T-cell (primary cell): ENCODE measurements at regions not wholly inside any gene's neighbourhood (a gene's known extent, or its start where the extent isn't known, plus 50 kb on each side); places are given as distances from the start of the nearest gene placed in this dataset.

Source experiments
- ATAC-seq, 4 experiments: fragments of 200-7000 bp in 3 of 4; fragments of 150-1000 bp in 1 of 4; cut with Tn5 transposase; replicated peaks in 1 of 4; 1 replicate in 3 of 4; 2 replicates in 1 of 4; pipeline ENCODE4 v1.10.0; 2021; ENCODE audit warnings: moderate library complexity in 3 of 4, mild to moderate bottlenecking in 2 of 4, moderate number of reproducible peaks in 1 of 4
- CTCF ChIA-PET, 2 donors: fragments of 300-600 bp; sonication (Branson Sonifier 250); formaldehyde crosslinking; loops; one replicate each; lab custom pipeline; 2022; ENCODE audit warnings: antibody characterized with exemption in 2 of 2; lab: Charles Lee
- POLR2A ChIA-PET, 2 donors: fragments of 300-600 bp; sonication (Branson Sonifier 250); formaldehyde crosslinking; loops; one replicate each; lab custom pipeline; 2022; ENCODE audit warnings: antibody characterized with exemption in 2 of 2; lab: Charles Lee
- DNase-seq, 35 experiments: peaks; one replicate each; pipeline versions ENCODE4 v3.0.0 to v3.0.0-alpha.2; 2013 to 2023
- H3K27ac ChIP-seq: one replicate; pipeline ENCODE4 v1.5.1; 2013; ENCODE audit warnings: low read length
- H3K27me3 ChIP-seq, 2 experiments: replicated peaks in 1 of 2; 1 replicate in 1 of 2; 2 replicates in 1 of 2; pipeline versions ENCODE4 v1.6.1 to v1.7.0; 2013; ENCODE audit warnings: low read length in 1 of 2, mixed read lengths in 1 of 2; ENCODE audit not compliant: control insufficient read depth in 2 of 2, insufficient read depth in 2 of 2; ENCODE audit errors: extremely low read depth in 1 of 2
- H3K36me3 ChIP-seq, 2 donors: 1 replicate in 1 of 2; 2 replicates in 1 of 2; pipeline versions ENCODE4 v1.6.1 to v1.7.0; 2013; ENCODE audit warnings: low read length in 1 of 2; ENCODE audit not compliant: control insufficient read depth in 2 of 2, insufficient read depth in 1 of 2; ENCODE audit errors: extremely low read depth in 1 of 2
- H3K4me1 ChIP-seq, 2 experiments: 1 replicate in 1 of 2; 2 replicates in 1 of 2; pipeline versions ENCODE4 v1.6.1 to v1.7.0; 2013; ENCODE audit warnings: low read length in 2 of 2, mixed read lengths in 1 of 2; ENCODE audit not compliant: insufficient read depth in 2 of 2, control insufficient read depth in 1 of 2; ENCODE audit errors: extremely low read depth in 1 of 2
- H3K4me3 ChIP-seq, 2 donors: 1 replicate in 1 of 2; 2 replicates in 1 of 2; pipeline versions ENCODE4 v1.5.1 to v1.7.0; 2013; ENCODE audit warnings: mild to moderate bottlenecking in 2 of 2, low read length in 1 of 2, moderate library complexity in 1 of 2; ENCODE audit not compliant: control insufficient read depth in 1 of 2; ENCODE audit errors: extremely low read depth in 1 of 2
- H3K9me3 ChIP-seq: 2 replicates; pipeline ENCODE4 v1.7.0; 2013
- H3K27ac Mint-ChIP-seq, 2 donors: one replicate each; pipeline ENCODE4 v1.8.0; 2020 to 2021; ENCODE audit warnings: mild to moderate bottlenecking in 2 of 2, mixed read lengths in 2 of 2
- H3K27me3 Mint-ChIP-seq, 2 donors: one replicate each; pipeline ENCODE4 v1.8.0; 2021 to 2022; ENCODE audit warnings: mixed read lengths in 2 of 2
- H3K36me3 Mint-ChIP-seq: one replicate; pipeline ENCODE4 v1.8.0; 2021; ENCODE audit warnings: mixed read lengths
- H3K4me1 Mint-ChIP-seq, 3 donors: one replicate each; pipeline ENCODE4 v1.8.0; 2020 to 2022; ENCODE audit warnings: mixed read lengths in 3 of 3, mild to moderate bottlenecking in 1 of 3
- H3K4me3 Mint-ChIP-seq, 3 donors: one replicate each; pipeline ENCODE4 v1.8.0; 2020 to 2022; ENCODE audit warnings: mild to moderate bottlenecking in 3 of 3, mixed read lengths in 3 of 3, moderate library complexity in 3 of 3
- H3K9me3 Mint-ChIP-seq, 3 donors: one replicate each; pipeline ENCODE4 v1.8.0; 2020 to 2022; ENCODE audit warnings: mixed read lengths in 3 of 3
- WGBS: methylation state at CpG from one replicate; pipeline ENCODE4 v1.1.5; 2013; ENCODE audit warnings: missing lambda C conversion rate; ENCODE audit not compliant: insufficient coverage; 5-methylcytosine and 5-hydroxymethylcytosine counted together

GRCh38 chr2:78606895-78607294 lies 418.6 kb upstream of the REG3G start:
- POLR2A ChIA-PET, result no interaction called here
- no peaks in the 10 kb centered on the region for H3K36me3 Mint-ChIP-seq
- DNase-seq (no peak), ATAC-seq (no peak)
- H3K4me1 Mint-ChIP-seq, result no peaks in the 10 kb centered on the region
- Histone ChIP-seq H3K4me3 (no peak overlapping the region), H3K36me3 (no peaks in the 10 kb centered on the region), H3K4me1 (no peaks in the 10 kb centered on the region), H3K27ac (no peak overlapping the region), H3K27me3 (no peaks in the 10 kb centered on the region), H3K9me3 (no peaks in the 10 kb centered on the region)
- no peaks in the 10 kb centered on the region for H3K27me3 Mint-ChIP-seq
- 15% methylated on average over 2 of the region's 2 CpGs for WGBS
- H3K4me3 Mint-ChIP-seq, result no peak overlapping the region
- CTCF ChIA-PET, result no interaction called here
- no peak overlapping the region for H3K27ac Mint-ChIP-seq
- H3K9me3 Mint-ChIP-seq, result peaks cover 0 to 16% (median 13%) of the 10 kb centered on the region in 3 donors

DNA sequence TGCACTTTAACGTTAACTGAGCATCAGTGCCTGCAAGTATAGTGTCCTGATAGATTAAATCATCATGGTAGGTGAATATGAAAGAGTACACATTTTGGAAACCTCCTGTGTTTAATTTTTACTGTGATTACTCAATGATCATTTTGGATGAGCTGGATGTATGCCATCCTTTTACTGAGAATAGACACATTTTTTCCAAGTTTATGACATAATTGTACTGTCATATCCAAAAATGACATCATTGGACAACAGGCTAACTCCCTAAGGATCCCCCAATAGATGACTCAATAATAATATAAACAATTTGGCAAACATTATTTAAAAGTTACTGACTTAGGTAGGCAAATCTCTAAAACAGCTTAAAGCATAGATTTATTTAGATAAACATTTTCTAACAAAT lies 410.8 kb upstream of the REG3G start:
- Histone ChIP-seq H3K9me3 (no peaks in the 10 kb centered on the region), H3K4me1 (no peaks in the 10 kb centered on the region), H3K36me3 (no peaks in the 10 kb centered on the region), H3K27ac (no peak overlapping the region), H3K4me3 (no peak overlapping the region), H3K27me3 (no peaks in the 10 kb centered on the region)
- Mint-ChIP-seq H3K36me3 (no peaks in the 10 kb centered on the region), H3K27me3 (no peaks in the 10 kb centered on the region), H3K27ac (no peak overlapping the region), H3K9me3 (peaks cover 2 to 23% (median 6%) of the 10 kb centered on the region in 3 donors), H3K4me3 (no peak overlapping the region), H3K4me1 (no peaks in the 10 kb centered on the region)
- WGBS, result no CpG with 5 or more reads among the region's 1 CpG
- ChIA-PET POLR2A (no interaction called here), CTCF (no interaction called here)
- DNase-seq (no peak), ATAC-seq (no peak)

GRCh38 chr2:78615956-78616355 lies 409.5 kb upstream of the REG3G start:
- Mint-ChIP-seq H3K36me3 (no peaks in the 10 kb centered on the region), H3K4me1 (no peaks in the 10 kb centered on the region), H3K4me3 (no peak overlapping the region), H3K27ac (no peak overlapping the region), H3K27me3 (no peaks in the 10 kb centered on the region), H3K9me3 (peaks cover 2 to 19% (median 6%) of the 10 kb centered on the region in 3 donors)
- CTCF ChIA-PET, result interaction anchor here in 1 of 2 donors (0.7 kb wide), 1 partner anchor 34 kb away, joined by 3 read pairs; no protein-coding TSS in a partner anchor
- POLR2A ChIA-PET, result no interaction called here
- Histone ChIP-seq H3K27me3 (no peaks in the 10 kb centered on the region), H3K27ac (no peak overlapping the region), H3K4me1 (no peaks in the 10 kb centered on the region), H3K36me3 (no peaks in the 10 kb centered on the region), H3K9me3 (no peaks in the 10 kb centered on the region), H3K4me3 (no peak overlapping the region)
- ATAC-seq, result no peak
- no CpG with 5 or more reads among the region's 2 CpGs for WGBS
- no peak for DNase-seq

DNA sequence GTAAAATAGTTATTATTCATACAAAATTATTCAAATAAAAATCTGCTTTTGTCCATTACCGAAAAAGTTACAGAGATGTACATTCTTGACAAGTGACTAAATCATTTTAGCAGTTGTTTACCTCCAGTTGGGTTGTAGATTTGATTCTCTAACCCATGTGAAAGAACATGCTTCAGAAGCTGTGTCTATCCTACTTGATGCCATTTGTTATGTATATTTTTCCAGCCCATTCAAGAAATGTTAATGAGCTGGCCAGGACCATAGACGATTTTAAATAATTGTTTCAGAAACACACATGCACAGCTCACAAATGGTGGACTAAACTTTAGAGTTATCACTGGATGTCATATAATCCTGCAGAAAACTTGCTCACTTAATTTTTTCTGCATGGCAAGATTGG lies 391.1 kb upstream of the REG3G start:
- H3K27ac Mint-ChIP-seq, result no peak overlapping the region
- no peak overlapping the region for H3K27ac ChIP-seq
- ATAC-seq (no peak), DNase-seq (no peak)
- H3K9me3 Mint-ChIP-seq, result peaks cover 6 to 9% (median 8%) of the 10 kb centered on the region in 3 donors
- POLR2A ChIA-PET, result no interaction called here
- H3K4me1 ChIP-seq, result no peaks in the 10 kb centered on the region
- no peaks in the 10 kb centered on the region for H3K36me3 Mint-ChIP-seq
- H3K4me3 Mint-ChIP-seq, result no peak overlapping the region
- no peaks in the 10 kb centered on the region for H3K9me3 ChIP-seq
- H3K27me3 Mint-ChIP-seq, result no peaks in the 10 kb centered on the region
- H3K36me3 ChIP-seq, result no peaks in the 10 kb centered on the region
- 80% methylated on average over 1 of the region's 2 CpGs for WGBS
- CTCF ChIA-PET, result no interaction called here
- H3K27me3 ChIP-seq, result no peaks in the 10 kb centered on the region
- H3K4me1 Mint-ChIP-seq, result no peaks in the 10 kb centered on the region
- H3K4me3 ChIP-seq, result no peak overlapping the region

DNA sequence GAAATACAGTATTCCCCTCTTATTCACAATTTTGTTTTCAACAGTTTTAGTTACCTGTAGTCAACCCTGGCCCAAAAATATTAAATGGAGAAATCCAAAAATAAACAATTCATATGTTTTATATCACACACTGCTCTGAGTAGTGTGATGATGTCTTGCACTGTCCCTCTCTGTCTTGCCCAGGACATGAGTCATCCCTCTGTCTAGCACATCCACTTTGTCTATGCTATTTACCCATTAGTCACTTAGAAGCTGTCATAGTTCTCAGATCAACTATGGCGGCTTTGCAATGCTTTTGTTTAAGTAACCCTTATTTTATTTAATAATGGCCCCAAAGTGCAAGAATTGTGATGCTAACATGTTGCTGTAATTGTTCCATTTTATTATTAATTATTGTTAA lies 380.6 kb upstream of the REG3G start:
- Histone ChIP-seq H3K4me3 (no peak overlapping the region), H3K27me3 (no peaks in the 10 kb centered on the region), H3K4me1 (no peaks in the 10 kb centered on the region), H3K27ac (no peak overlapping the region), H3K36me3 (no peaks in the 10 kb centered on the region), H3K9me3 (no peaks in the 10 kb centered on the region)
- ChIA-PET POLR2A (no interaction called here), CTCF (no interaction called here)
- no peak overlapping the region for H3K4me3 Mint-ChIP-seq
- ATAC-seq (no peak), DNase-seq (no peak)
- WGBS, result no CpG with 5 or more reads among the region's 1 CpG
- no peaks in the 10 kb centered on the region for H3K27me3 Mint-ChIP-seq
- H3K4me1 Mint-ChIP-seq, result no peaks in the 10 kb centered on the region
- no peaks in the 10 kb centered on the region for H3K36me3 Mint-ChIP-seq
- H3K9me3 Mint-ChIP-seq, result peaks cover 7 to 16% (median 13%) of the 10 kb centered on the region in 3 donors
- no peak overlapping the region for H3K27ac Mint-ChIP-seq

GRCh38 chr2:78646533-78647364 lies 378.8 kb upstream of the REG3G start:
- Histone ChIP-seq H3K4me1 (no peaks in the 10 kb centered on the region), H3K9me3 (no peaks in the 10 kb centered on the region), H3K4me3 (no peak overlapping the region), H3K36me3 (no peaks in the 10 kb centered on the region), H3K27me3 (no peaks in the 10 kb centered on the region), H3K27ac (no peak overlapping the region)
- CTCF ChIA-PET, result no interaction called here
- WGBS, result 100% methylated on average over 1 of the region's 5 CpGs
- no peaks in the 10 kb centered on the region for H3K27me3 Mint-ChIP-seq
- no peaks in the 10 kb centered on the region for H3K36me3 Mint-ChIP-seq
- no peak overlapping the region for H3K4me3 Mint-ChIP-seq
- POLR2A ChIA-PET, result no interaction called here
- no peaks in the 10 kb centered on the region for H3K4me1 Mint-ChIP-seq
- DNase-seq (no peak), ATAC-seq (no peak)
- peaks cover 20 to 26% (median 24%) of the 10 kb centered on the region in 3 donors for H3K9me3 Mint-ChIP-seq
- H3K27ac Mint-ChIP-seq, result no peak overlapping the region
